ENCODE measurements at regions not wholly inside any gene's neighbourhood (a gene's known extent, or its start where the extent isn't known, plus 50 kb on each side); places are given as distances from the start of the nearest gene placed in this dataset.

- no peak for DNase-seq (ENCODE audit: low read depth)
- no peak for FAIRE-seq
- no peak for TF ChIP-seq CTCF (IDR thresholded peaks at IDR 0.05; ENCODE audit: insufficient read depth, low read length, severe bottlenecking)
- Histone ChIP-seq H3K4me3 (ENCODE audit: low read depth, low read length) (no peak overlapping the region), H3K27me3 (ENCODE audit: control insufficient read depth, insufficient read depth, low read length) (no peaks in the 10 kb centered on the region), H3K36me3 (ENCODE audit: control insufficient read depth, insufficient read depth, low read length) (no peaks in the 10 kb centered on the region)
Measured at GRCh38 chr9:119712325-119712724, 343.1 kb upstream of the BRINP1 start.

GRCh38 chr9:119709431-119709830, 340.2 kb upstream of the BRINP1 start:
- FAIRE-seq: no peak
- no peak for TF ChIP-seq CTCF (IDR thresholded peaks at IDR 0.05; ENCODE audit: insufficient read depth, low read length, severe bottlenecking)
- Histone ChIP-seq H3K4me3 (ENCODE audit: low read depth, low read length) (no peak overlapping the region), H3K36me3 (ENCODE audit: control insufficient read depth, insufficient read depth, low read length) (no peaks in the 10 kb centered on the region), H3K27me3 (ENCODE audit: control insufficient read depth, insufficient read depth, low read length) (no peaks in the 10 kb centered on the region)
- no peak for DNase-seq (ENCODE audit: low read depth)

- DNase-seq (ENCODE audit: low read depth) (no peak), FAIRE-seq (no peak)
- Histone ChIP-seq H3K36me3 (ENCODE audit: control insufficient read depth, insufficient read depth, low read length) (no peaks in the 10 kb centered on the region), H3K4me3 (ENCODE audit: low read depth, low read length) (no peak overlapping the region), H3K27me3 (ENCODE audit: control insufficient read depth, insufficient read depth, low read length) (no peaks in the 10 kb centered on the region)
- TF ChIP-seq CTCF (IDR thresholded peaks at IDR 0.05; ENCODE audit: insufficient read depth, low read length, severe bottlenecking): no peak
Measured at GRCh38 chr9:119707228-119707845, 338.1 kb upstream of the BRINP1 start.

- no peak for TF ChIP-seq CTCF (IDR thresholded peaks at IDR 0.05; ENCODE audit: insufficient read depth, low read length, severe bottlenecking)
- Histone ChIP-seq H3K36me3 (ENCODE audit: control insufficient read depth, insufficient read depth, low read length) (no peaks in the 10 kb centered on the region), H3K27me3 (ENCODE audit: control insufficient read depth, insufficient read depth, low read length) (no peaks in the 10 kb centered on the region), H3K4me3 (ENCODE audit: low read depth, low read length) (no peak overlapping the region)
- FAIRE-seq: no peak
- no peak for DNase-seq (ENCODE audit: low read depth)
Measured at GRCh38 chr9:119701651-119702050, 332.4 kb upstream of the BRINP1 start.

- FAIRE-seq (no peak), DNase-seq (ENCODE audit: low read depth) (no peak)
- no peak for TF ChIP-seq CTCF (IDR thresholded peaks at IDR 0.05; ENCODE audit: insufficient read depth, low read length, severe bottlenecking)
- Histone ChIP-seq H3K4me3 (ENCODE audit: low read depth, low read length) (no peak overlapping the region), H3K27me3 (ENCODE audit: control insufficient read depth, insufficient read depth, low read length) (no peaks in the 10 kb centered on the region), H3K36me3 (ENCODE audit: control insufficient read depth, insufficient read depth, low read length) (no peaks in the 10 kb centered on the region)
Measured at GRCh38 chr9:119698535-119698934, 329.3 kb upstream of the BRINP1 start.

GRCh38 chr9:119697996-119698395, 328.8 kb upstream of the BRINP1 start:
- H3K36me3 ChIP-seq (ENCODE audit: control insufficient read depth, insufficient read depth, low read length): no peaks in the 10 kb centered on the region
- TF ChIP-seq CTCF (IDR thresholded peaks at IDR 0.05; ENCODE audit: insufficient read depth, low read length, severe bottlenecking): no peak
- no peak overlapping the region for H3K4me3 ChIP-seq (ENCODE audit: low read depth, low read length)
- DNase-seq (ENCODE audit: low read depth): no peak
- no peaks in the 10 kb centered on the region for H3K27me3 ChIP-seq (ENCODE audit: control insufficient read depth, insufficient read depth, low read length)
- FAIRE-seq: no peak

Data from bronchial epithelial cell (primary cell).